NT2/D1 (cell line): ENCODE measurements at regions not wholly inside any gene's neighbourhood (a gene's known extent, or its start where the extent isn't known, plus 50 kb on each side); places are given as distances from the start of the nearest gene placed in this dataset.

Experiments used
- DNase-seq: peaks from one replicate; pipeline ENCODE4 v3.0.0-alpha.2; 2011; ENCODE audit warnings: low read depth, low spot score
- H3K27me3 ChIP-seq: 2 replicates; pipeline ENCODE4 v1.6.0; 2011; ENCODE audit warnings: mild to moderate bottlenecking; ENCODE audit not compliant: insufficient read length, insufficient read depth
- H3K36me3 ChIP-seq: 2 replicates; pipeline ENCODE4 v1.6.1; 2011; ENCODE audit warnings: mild to moderate bottlenecking, low read length, mixed read lengths; ENCODE audit not compliant: insufficient read depth, insufficient read length
- H3K4me1 ChIP-seq: 2 replicates; pipeline ENCODE4 v1.5.1; 2011; ENCODE audit not compliant: insufficient read depth, insufficient read length
- H3K4me3 ChIP-seq: 2 replicates; pipeline ENCODE4 v1.5.1; 2011; ENCODE audit warnings: low read depth; ENCODE audit not compliant: insufficient read length
- H3K9ac ChIP-seq: 2 replicates; pipeline ENCODE4 v1.6.0; 2011; ENCODE audit warnings: low read depth; ENCODE audit not compliant: insufficient read length
- H3K9me3 ChIP-seq: 2 replicates; pipeline ENCODE4 v1.5.1; 2011; ENCODE audit warnings: mild to moderate bottlenecking, low read length; ENCODE audit not compliant: insufficient read depth
- SUZ12 ChIP-seq: IDR thresholded peaks from 2 replicates; pipeline ENCODE4 v1.6.1; 2011; ENCODE audit not compliant: insufficient read length, insufficient read depth; ENCODE audit errors: extremely low read depth
- YY1 ChIP-seq: IDR thresholded peaks from 2 replicates; pipeline ENCODE4 v1.6.1; 2011; ENCODE audit not compliant: insufficient read length, insufficient read depth
- ZNF274 ChIP-seq: IDR thresholded peaks from 2 replicates; pipeline ENCODE4 v1.6.1; 2011; ENCODE audit warnings: mild to moderate bottlenecking, low read depth, low read length

DNA sequence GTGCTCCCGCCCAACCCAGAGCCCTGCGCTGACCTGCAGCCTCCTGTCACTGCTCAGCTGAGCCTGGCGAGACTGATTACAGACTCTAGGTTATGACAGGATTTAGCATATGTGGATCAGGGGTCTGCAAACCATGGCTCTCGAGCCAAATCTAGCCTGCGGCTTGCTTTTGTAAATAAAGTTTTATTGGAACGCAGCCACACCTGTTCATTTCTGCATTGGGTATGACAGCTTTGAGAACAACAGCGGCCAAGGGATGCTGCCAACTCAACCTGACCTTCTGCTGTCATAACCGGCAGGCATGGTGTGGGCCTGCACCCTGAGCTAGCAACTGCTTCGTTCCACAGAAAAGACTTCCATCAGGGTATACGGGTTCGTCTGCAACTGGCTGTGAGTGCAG, 50.5 kb upstream of the IQSEC1 start:
- H3K36me3 ChIP-seq = no peaks in the 10 kb centered on the region
- no peak overlapping the region for H3K9ac ChIP-seq
- H3K4me1 ChIP-seq = peaks cover 9% of the 10 kb centered on the region
- H3K27me3 ChIP-seq = no peaks in the 10 kb centered on the region
- TF ChIP-seq YY1 (no peak), ZNF274 (no peak), SUZ12 (no peak)
- H3K9me3 ChIP-seq = no peaks in the 10 kb centered on the region
- no peak overlapping the region for H3K4me3 ChIP-seq
- no peak for DNase-seq

DNA sequence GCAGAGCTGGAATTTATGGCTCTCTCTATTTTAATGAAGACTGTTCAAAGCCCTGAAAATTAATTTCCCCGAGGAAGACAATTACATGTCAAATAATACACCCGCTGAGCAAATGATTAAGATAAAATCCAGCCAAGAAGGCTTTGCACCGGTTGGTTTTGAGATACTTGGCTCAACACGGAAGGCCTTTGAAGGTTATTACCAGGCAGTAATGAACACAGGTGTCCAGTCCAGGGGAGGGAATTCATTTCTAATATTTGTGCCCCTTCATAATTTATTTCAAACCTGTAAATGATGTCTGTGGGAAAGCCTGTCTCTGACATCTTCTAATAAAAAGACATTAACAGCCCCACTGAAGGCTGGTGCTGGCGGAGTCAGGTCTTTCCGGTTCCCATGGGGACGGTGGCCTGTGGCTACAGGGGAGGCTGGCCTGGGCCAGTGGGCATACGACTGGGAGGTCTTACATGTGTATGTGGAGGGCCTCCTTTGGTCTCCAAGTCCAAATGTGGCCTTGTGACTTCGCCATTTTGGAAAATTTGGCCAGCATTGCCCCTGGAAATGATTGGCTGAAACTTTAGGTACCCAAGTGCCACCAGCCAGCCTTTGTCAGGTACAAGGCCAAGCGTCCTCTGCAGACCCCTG, 49.9 kb upstream of the IQSEC1 start:
- H3K4me1 ChIP-seq = peaks cover 9% of the 10 kb centered on the region
- no peaks in the 10 kb centered on the region for H3K27me3 ChIP-seq
- H3K9ac ChIP-seq = no peak overlapping the region
- no peak overlapping the region for H3K4me3 ChIP-seq
- no peak for TF ChIP-seq ZNF274
- TF ChIP-seq SUZ12 = no peak
- TF ChIP-seq YY1 = no peak
- H3K36me3 ChIP-seq = no peaks in the 10 kb centered on the region
- no peaks in the 10 kb centered on the region for H3K9me3 ChIP-seq
- DNase-seq = no peak
